ENCODE measurements at regions not wholly inside any gene's neighbourhood (a gene's known extent, or its start where the extent isn't known, plus 50 kb on each side); places are given as distances from the start of the nearest gene placed in this dataset.

DNA sequence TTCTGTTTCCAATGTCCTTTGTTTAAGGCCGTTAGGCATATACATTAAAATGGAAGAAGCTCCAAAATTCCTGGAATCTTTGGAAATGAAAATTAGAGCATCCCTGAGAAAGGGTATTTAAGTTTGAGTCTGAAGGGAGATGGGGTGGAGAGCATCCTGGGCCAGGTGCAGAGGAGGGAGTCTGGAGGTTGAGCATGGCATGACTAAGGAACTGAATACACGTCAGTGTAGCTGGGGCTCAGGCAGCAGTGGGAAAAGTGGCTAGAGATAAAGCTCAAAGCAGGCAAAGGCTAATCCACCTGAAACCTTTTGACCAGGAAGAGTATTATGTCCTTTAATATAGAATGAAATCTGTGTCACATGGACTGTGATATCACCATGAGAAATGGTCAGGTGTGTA, 669.0 kb upstream of the RBFOX1 start:
- POLR2A ChIA-PET (ENCODE audit: low non-redundant PET), result no interaction called here
- no peak for DNase-seq (ENCODE audit: low spot score)
- TF ChIP-seq, protein P1, sequence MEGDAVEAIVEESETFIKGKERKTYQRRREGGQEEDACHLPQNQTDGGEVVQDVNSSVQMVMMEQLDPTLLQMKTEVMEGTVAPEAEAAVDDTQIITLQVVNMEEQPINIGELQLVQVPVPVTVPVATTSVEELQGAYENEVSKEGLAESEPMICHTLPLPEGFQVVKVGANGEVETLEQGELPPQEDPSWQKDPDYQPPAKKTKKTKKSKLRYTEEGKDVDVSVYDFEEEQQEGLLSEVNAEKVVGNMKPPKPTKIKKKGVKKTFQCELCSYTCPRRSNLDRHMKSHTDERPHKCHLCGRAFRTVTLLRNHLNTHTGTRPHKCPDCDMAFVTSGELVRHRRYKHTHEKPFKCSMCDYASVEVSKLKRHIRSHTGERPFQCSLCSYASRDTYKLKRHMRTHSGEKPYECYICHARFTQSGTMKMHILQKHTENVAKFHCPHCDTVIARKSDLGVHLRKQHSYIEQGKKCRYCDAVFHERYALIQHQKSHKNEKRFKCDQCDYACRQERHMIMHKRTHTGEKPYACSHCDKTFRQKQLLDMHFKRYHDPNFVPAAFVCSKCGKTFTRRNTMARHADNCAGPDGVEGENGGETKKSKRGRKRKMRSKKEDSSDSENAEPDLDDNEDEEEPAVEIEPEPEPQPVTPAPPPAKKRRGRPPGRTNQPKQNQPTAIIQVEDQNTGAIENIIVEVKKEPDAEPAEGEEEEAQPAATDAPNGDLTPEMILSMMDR (conservative IDR thresholded peaks at IDR 0.05; ENCODE audit: low read depth), result no peak
- no peak overlapping the region for H3K27ac ChIP-seq
- CTCF ChIA-PET, result no interaction called here

DNA sequence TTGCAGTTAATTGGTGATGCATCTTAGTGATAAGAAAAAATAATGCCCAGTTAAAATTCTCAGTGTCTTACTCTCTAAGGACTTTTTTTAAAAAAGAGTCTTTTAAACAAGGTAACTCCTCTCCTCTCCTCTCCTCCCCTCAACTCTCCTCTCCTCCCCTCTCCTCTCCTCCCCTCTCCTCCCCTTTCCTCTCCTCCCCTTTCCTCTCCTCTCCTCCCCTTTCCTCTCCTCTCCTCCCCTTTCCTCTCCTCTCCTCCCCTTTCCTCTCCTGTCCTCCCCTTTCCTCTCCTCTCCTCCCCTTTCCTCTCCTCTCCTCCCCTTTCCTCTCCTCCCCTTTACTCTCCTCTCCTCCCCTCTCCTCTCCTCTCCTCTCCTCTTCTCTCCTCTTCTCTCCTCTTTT, 675.9 kb upstream of the RBFOX1 start:
- no peak for DNase-seq (ENCODE audit: low spot score)
- CTCF ChIA-PET, result no interaction called here
- POLR2A ChIA-PET (ENCODE audit: low non-redundant PET), result no interaction called here
- TF ChIP-seq, protein P1 (conservative IDR thresholded peaks at IDR 0.05; ENCODE audit: low read depth), result no peak
- no peak overlapping the region for H3K27ac ChIP-seq

DNA sequence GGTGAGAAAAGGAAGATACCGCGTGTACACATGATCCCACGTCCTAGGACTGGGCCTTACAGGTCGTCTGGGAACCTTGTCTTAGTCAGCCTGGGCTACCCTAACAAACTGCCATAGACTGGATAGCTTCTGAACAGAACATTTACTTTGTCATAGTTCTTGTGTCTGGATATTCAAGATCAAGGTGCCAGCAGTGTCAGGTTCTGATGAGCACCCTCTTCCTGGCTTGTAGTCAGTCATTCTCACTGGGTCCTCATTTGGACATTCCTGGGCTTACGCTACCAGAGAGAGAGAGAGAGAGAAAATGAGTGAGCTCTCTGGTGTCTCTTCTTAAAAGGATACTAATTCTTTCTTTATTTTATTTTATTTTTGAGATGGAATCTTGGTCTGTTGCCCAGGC, 685.8 kb upstream of the RBFOX1 start:
- TF ChIP-seq, protein P1 (conservative IDR thresholded peaks at IDR 0.05; ENCODE audit: low read depth), result no peak
- CTCF ChIA-PET, result no interaction called here
- POLR2A ChIA-PET (ENCODE audit: low non-redundant PET), result no interaction called here
- no peak overlapping the region for H3K27ac ChIP-seq
- no peak for DNase-seq (ENCODE audit: low spot score)

DNA sequence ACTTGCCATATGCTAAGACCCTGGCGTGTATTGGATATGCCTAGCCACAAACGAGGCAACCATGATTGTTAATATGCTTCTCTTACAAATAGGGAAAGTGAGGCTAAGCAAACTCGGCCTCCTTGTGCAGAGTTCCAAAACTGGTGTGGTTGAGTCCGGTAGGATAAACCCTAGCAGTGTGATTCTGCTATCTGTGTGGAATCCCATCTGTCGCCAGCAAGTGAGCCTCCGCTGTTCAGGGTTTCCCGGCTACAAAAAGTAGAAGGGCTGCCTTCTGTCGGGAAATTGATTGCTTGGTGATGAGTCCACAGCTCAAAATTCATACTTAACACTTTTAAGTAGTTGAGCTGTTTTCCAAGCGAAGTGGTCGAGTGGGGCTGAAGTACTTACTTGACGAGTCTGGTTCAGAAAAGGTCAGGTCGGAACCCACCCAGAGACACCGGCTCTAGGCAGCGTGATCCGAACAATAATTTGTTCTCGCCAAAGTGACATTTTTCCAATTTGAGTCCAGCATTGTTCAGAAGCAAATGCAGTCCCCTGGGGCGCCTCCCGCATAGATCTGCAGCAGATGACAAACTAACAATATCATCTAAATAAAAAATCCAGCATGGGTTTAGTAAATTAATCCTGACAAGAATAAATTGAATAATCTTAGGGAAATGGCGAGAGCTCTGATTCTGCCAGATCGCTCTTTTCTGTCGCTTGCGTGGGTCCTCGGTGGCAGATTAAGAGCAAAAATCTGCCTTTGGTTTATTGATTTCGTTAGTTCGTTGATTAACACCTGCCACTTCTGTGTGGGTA, 686.7 kb upstream of the RBFOX1 start:
- H3K27ac ChIP-seq, result no peak overlapping the region
- CTCF ChIA-PET, result no interaction called here
- no peak for DNase-seq (ENCODE audit: low spot score)
- TF ChIP-seq, protein P1 (conservative IDR thresholded peaks at IDR 0.05; ENCODE audit: low read depth), result no peak
- POLR2A ChIA-PET (ENCODE audit: low non-redundant PET), result no interaction called here

DNA sequence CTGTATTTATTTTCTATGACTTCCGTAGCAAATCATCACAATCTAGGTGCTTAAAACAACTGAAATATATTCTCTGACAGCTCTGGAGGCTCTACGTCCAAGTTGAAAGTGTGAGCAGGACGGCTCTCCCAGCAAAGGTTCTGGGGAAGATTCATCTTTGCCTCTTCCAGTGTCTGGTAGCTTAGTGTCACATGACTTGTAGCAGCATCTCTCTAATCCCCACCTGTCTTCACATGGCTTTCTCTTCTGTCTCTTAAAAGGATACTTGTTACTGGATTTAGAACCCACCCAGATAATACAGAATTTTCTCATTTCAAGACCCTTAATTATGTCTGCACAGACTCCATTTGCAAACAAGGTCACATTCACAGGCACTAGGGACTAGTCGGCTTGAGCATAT, 687.7 kb upstream of the RBFOX1 start:
- CTCF ChIA-PET, result no interaction called here
- no peak for DNase-seq (ENCODE audit: low spot score)
- H3K27ac ChIP-seq, result no peak overlapping the region
- TF ChIP-seq, protein P1 (conservative IDR thresholded peaks at IDR 0.05; ENCODE audit: low read depth), result no peak
- POLR2A ChIA-PET (ENCODE audit: low non-redundant PET), result no interaction called here

- DNase-seq (ENCODE audit: low spot score), result peak; percentile 18
- TF ChIP-seq, protein P1 (conservative IDR thresholded peaks at IDR 0.05; ENCODE audit: low read depth), result peak; percentile 88
- no peak overlapping the region for H3K27ac ChIP-seq
- CTCF ChIA-PET, result interaction anchor here (0.5 to 0.8 kb wide), 3 partner anchors 12 to 1404 kb away, joined by 3 to 4 read pairs (median 3); no protein-coding TSS in a partner anchor
- POLR2A ChIA-PET (ENCODE audit: low non-redundant PET), result no interaction called here
These were observed 689.5 kb upstream of the RBFOX1 start for GRCh38 chr16:6643080-6643686.

Measured in RWPE1 (cell line).